K562 (cell line): ENCODE measurements at regions not wholly inside any gene's neighbourhood (a gene's known extent, or its start where the extent isn't known, plus 50 kb on each side); places are given as distances from the start of the nearest gene placed in this dataset.

ENCODE experiments used
- ATAC-seq: fragments of 200-7000 bp; cut with Tn5 transposase; 3 replicates; pipeline ENCODE4 v1.9.1; 2020; ENCODE audit warnings: moderate library complexity
- BruUV-seq: library from RNA; stranded (reverse); fragments of 400-500 nt; replicated peaks from 2 replicates; lab custom pipeline; 2021; lab: Mats Ljungman, UMichigan
- CTCF ChIA-PET: fragments of 300-600 bp; formaldehyde crosslinking; extraction: SDS; loops from one replicate; lab custom pipeline; 2021; ENCODE audit warnings: low intra/inter-chr PET ratio; lab: Yijun Ruan, JAX
- POLR2A ChIA-PET: fragments of 300-600, 350-650 bp; sonication (Branson Sonifier 250); formaldehyde crosslinking; extraction: SDS; loops from one replicate; lab custom pipeline; 2021; ENCODE audit warnings: antibody characterized with exemption, inconsistent platforms; lab: Yijun Ruan, JAX
- DNase-seq, 4 experiments: peaks; one replicate each; pipeline versions ENCODE4 v3.0.0 to v3.0.0-alpha.2; 2011 to 2018; ENCODE audit warnings: low spot score in 3 of 4, mixed read lengths in 3 of 4; ENCODE audit errors: extremely low read depth in 1 of 4
- FAIRE-seq: peaks from 2 replicates; lab custom pipeline; 2011; peaks lifted over from hg19 to GRCh38; lab: Jason Lieb, UNC
- H2AFZ ChIP-seq: 2 replicates; pipeline ENCODE4 v1.6.0; 2011; ENCODE audit warnings: low read depth, low read length, control low read depth, inconsistent platforms
- H3K27ac ChIP-seq: fragments of 200-600 bp; 3 replicates; pipeline ENCODE4 v1.8.0; 2011; ENCODE audit warnings: low read depth, mild to moderate bottlenecking, control low read depth, inconsistent platforms, low read length, moderate library complexity, mixed read lengths; ENCODE audit errors: extremely low read depth
- H3K27me3 ChIP-seq, 2 experiments: fragments of 300-600 bp in 1 of 2; 2 replicates in 1 of 2; 3 replicates in 1 of 2; pipeline versions ENCODE4 v1.6.0 to v1.8.0; 2011; ENCODE audit warnings: inconsistent platforms in 2 of 2, low read length in 2 of 2, mild to moderate bottlenecking in 1 of 2, mixed read lengths in 1 of 2, moderate library complexity in 1 of 2; ENCODE audit not compliant: control insufficient read depth in 2 of 2, insufficient read depth in 2 of 2
- H3K36me3 ChIP-seq: fragments of 300-600 bp; 3 replicates; pipeline ENCODE4 v1.8.0; 2011; ENCODE audit warnings: mild to moderate bottlenecking, low read length, inconsistent platforms; ENCODE audit not compliant: control insufficient read depth, insufficient read depth
- H3K4me1 ChIP-seq, 2 experiments: fragments of 200-600 bp in 1 of 2; replicated peaks in 1 of 2; 2 replicates in 1 of 2; 3 replicates in 1 of 2; pipeline versions ENCODE4 v1.5.1 to v1.8.0; 2011; ENCODE audit warnings: inconsistent platforms in 2 of 2, low read length in 2 of 2, mild to moderate bottlenecking in 1 of 2, mixed read lengths in 1 of 2, moderate library complexity in 1 of 2; ENCODE audit not compliant: control insufficient read depth in 2 of 2, insufficient read depth in 2 of 2
- H3K4me2 ChIP-seq: 2 replicates; pipeline ENCODE4 v1.6.1; 2011; ENCODE audit warnings: low read length, control low read depth, inconsistent platforms, mixed read lengths; ENCODE audit not compliant: insufficient read depth
- H3K4me3 ChIP-seq: fragments of 200-600 bp; sonication (generic), shearing (Covaris generic); 2 replicates; pipeline ENCODE4 v1.5.1; 2016; ENCODE audit warnings: control low read depth, inconsistent platforms
- H3K79me2 ChIP-seq: fragments of 200-600 bp; 3 replicates; pipeline ENCODE4 v1.8.0; 2011; ENCODE audit warnings: low read length, inconsistent platforms; ENCODE audit not compliant: control insufficient read depth, insufficient read depth
- H3K9ac ChIP-seq, 2 experiments: 2 replicates each; pipeline versions ENCODE4 v1.6.0 to v1.6.1; 2011; ENCODE audit warnings: low read depth in 2 of 2, low read length in 2 of 2, control low read depth in 1 of 2, inconsistent platforms in 1 of 2, mild to moderate bottlenecking in 1 of 2, mixed read lengths in 1 of 2; ENCODE audit not compliant: insufficient read depth in 1 of 2
- H3K9me1 ChIP-seq: one replicate; pipeline ENCODE4 v1.6.0; 2011; ENCODE audit warnings: inconsistent platforms, mild to moderate bottlenecking, low read length, moderate library complexity; ENCODE audit not compliant: control insufficient read depth, insufficient read depth
- H3K9me3 ChIP-seq: replicated peaks from 2 replicates; pipeline ENCODE4 v1.5.1; 2011; ENCODE audit warnings: low read depth, low read length, inconsistent platforms; ENCODE audit not compliant: control insufficient read depth, insufficient read depth
- H4K20me1 ChIP-seq: replicated peaks from 2 replicates; pipeline ENCODE4 v1.6.1; 2011; ENCODE audit warnings: low read length, inconsistent platforms, mixed read lengths; ENCODE audit not compliant: control insufficient read depth, insufficient read depth
- EP400 ChIP-seq: fragments of 450-650 bp; IDR thresholded peaks from 2 replicates; pipeline ENCODE4 v1.6.1; 2017; ENCODE audit warnings: antibody characterized with exemption, mild to moderate bottlenecking, moderate library complexity
- HDAC8 ChIP-seq: fragments of 450-650 bp; IDR thresholded peaks from 2 replicates; pipeline ENCODE4 v1.6.1; 2016; ENCODE audit warnings: mild to moderate bottlenecking, missing genetic modification characterization, moderate library complexity, missing compliant biosample characterization
- HNRNPK ChIP-seq: fragments of 200-400 bp; formaldehyde crosslinking; IDR thresholded peaks from one replicate; pipeline ENCODE4 v1.6.1; 2018; ENCODE audit warnings: mild to moderate bottlenecking, low read depth, low read length; ENCODE audit not compliant: poor library complexity, severe bottlenecking
- MTA2 ChIP-seq: fragments of 450-650 bp; IDR thresholded peaks from 2 replicates; pipeline ENCODE4 v1.6.1; 2016; ENCODE audit warnings: low read depth
- TCFL5 ChIP-seq: fragments of 250-450 bp; sonication (Bioruptor Pico); conservative IDR thresholded peaks from 2 replicates; pipeline ENCODE4 v1.6.1; 2021; ENCODE audit warnings: mild to moderate bottlenecking, moderate library complexity, matching md5 sums
- ZNF239 ChIP-seq: fragments of 250-450 bp; sonication (Bioruptor Pico); IDR thresholded peaks from 2 replicates; pipeline ENCODE4 v1.4.0; 2020; ENCODE audit warnings: mild to moderate bottlenecking
- WGBS: fragments of 100-300 bp; shearing (Covaris generic); methylation state at CpG from one replicate; pipeline ENCODE4 v1.1.6; 2016; ENCODE audit warnings: low coverage, mixed read lengths; ENCODE audit not compliant: insufficient coverage; ENCODE audit errors: missing lambda C conversion rate; 5-methylcytosine and 5-hydroxymethylcytosine counted together
- in situ Hi-C: fragments of 300-500 bp; cut with MboI; formaldehyde crosslinking; loops from 4 replicates; pipeline ENCODE4 v1.15.0; 2018; ENCODE audit warnings: inconsistent platforms, mixed read lengths
- intact Hi-C: fragments of 100-400 bp; cut with micrococcal nuclease; formaldehyde crosslinking; loops from 2 replicates; pipeline ENCODE4 v1.14.2; 2022

DNA sequence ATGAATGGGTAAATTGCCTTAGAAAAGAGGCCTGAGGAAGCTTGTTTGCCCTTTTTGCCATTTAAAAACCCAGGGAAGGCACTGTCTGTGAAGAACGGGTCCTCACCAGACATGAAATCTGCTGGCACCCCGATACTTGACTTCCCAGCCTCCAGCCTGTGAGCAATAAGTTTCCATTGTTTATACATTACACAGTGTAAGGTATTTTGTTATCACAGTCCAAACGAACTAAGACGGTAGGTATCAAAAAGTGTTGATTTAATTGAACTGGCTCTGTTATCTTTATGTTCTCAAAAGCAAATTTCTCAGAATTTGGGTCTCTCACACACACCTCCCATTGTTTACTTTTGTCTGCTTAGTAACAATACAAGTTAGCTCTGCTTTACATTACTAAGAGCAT lies 181.1 kb upstream of the MARCKS start:
- Histone ChIP-seq H3K27ac (no peak overlapping the region), H3K36me3 (no peaks in the 10 kb centered on the region), H3K4me2 (no peak overlapping the region), H3K9me1 (no peaks in the 10 kb centered on the region), H3K9ac (no peak overlapping the region), H3K27me3 (no peaks in the 10 kb centered on the region), H3K4me3 (no peak overlapping the region), H3K9me3 (no peaks in the 10 kb centered on the region), H3K79me2 (no peaks in the 10 kb centered on the region), H4K20me1 (no peaks in the 10 kb centered on the region), H3K4me1 (no peaks in the 10 kb centered on the region), H2AFZ (no peak overlapping the region)
- ChIA-PET CTCF (no interaction called here), POLR2A (no interaction called here)
- TF ChIP-seq TCFL5 (CRISPR knock-in tag) = no peak
- TF ChIP-seq EP400 = no peak
- no peak for TF ChIP-seq HDAC8 (tag)
- TF ChIP-seq ZNF239 (CRISPR knock-in tag) = no peak
- BruUV-seq = no TSS peak
- 0% methylated on average over 4 of the region's 4 CpGs for WGBS
- FAIRE-seq (no peak), ATAC-seq (no peak), DNase-seq (no peak)
- in situ Hi-C loops = no loop called here
- intact Hi-C loops = no loop called here

GRCh38 chr6:113676968-113677367 lies 180.2 kb upstream of the MARCKS start:
- H3K4me3 ChIP-seq = no peak overlapping the region
- TF ChIP-seq HNRNPK (no peak), MTA2 (no peak)
- in situ Hi-C loops (no loop called here), intact Hi-C loops (no loop called here)
- no peaks in the 10 kb centered on the region for H3K27me3 ChIP-seq
- no peaks in the 10 kb centered on the region for H4K20me1 ChIP-seq
- ChIA-PET POLR2A (no interaction called here), CTCF (no interaction called here)
- no peak overlapping the region for H3K4me2 ChIP-seq
- FAIRE-seq (no peak), DNase-seq (no peak), ATAC-seq (no peak)
- H3K27ac ChIP-seq = no peak overlapping the region
- BruUV-seq = no TSS peak
- WGBS = 0% methylated on average over 1 of the region's 1 CpG
- H3K9ac ChIP-seq = no peak overlapping the region
- H3K4me1 ChIP-seq = no peaks in the 10 kb centered on the region
- no peak overlapping the region for H2AFZ ChIP-seq
- no peaks in the 10 kb centered on the region for H3K9me3 ChIP-seq
- no peaks in the 10 kb centered on the region for H3K36me3 ChIP-seq
- H3K9me1 ChIP-seq = no peaks in the 10 kb centered on the region
- H3K79me2 ChIP-seq = no peaks in the 10 kb centered on the region
